MG63 (cell line): ENCODE measurements at regions not wholly inside any gene's neighbourhood (a gene's known extent, or its start where the extent isn't known, plus 50 kb on each side); places are given as distances from the start of the nearest gene placed in this dataset.

Experiments used
- DNase-seq: peaks from one replicate; pipeline ENCODE4 v3.0.0-alpha.2; 2020
- H3K27me3 ChIP-seq: fragments of 250-450 bp; sonication (Bioruptor Pico); 2 replicates; pipeline ENCODE4 v1.5.1; 2020; ENCODE audit warnings: mild to moderate bottlenecking, moderate library complexity
- H3K36me3 ChIP-seq: fragments of 250-450 bp; sonication (Bioruptor Pico); 2 replicates; pipeline ENCODE4 v1.5.1; 2020; ENCODE audit warnings: mild to moderate bottlenecking, moderate library complexity
- H3K4me3 ChIP-seq: fragments of 250-450 bp; sonication (Bioruptor Pico); 2 replicates; pipeline ENCODE4 v1.5.1; 2020; ENCODE audit warnings: mild to moderate bottlenecking, moderate library complexity
- H3K9me3 ChIP-seq: fragments of 250-450 bp; sonication (Bioruptor Pico); 2 replicates; pipeline ENCODE4 v1.5.1; 2020; ENCODE audit warnings: mild to moderate bottlenecking, moderate library complexity

- peak; percentile 71 for DNase-seq
- Histone ChIP-seq H3K4me3 (no peak overlapping the region), H3K9me3 (peaks cover 5% of the 10 kb centered on the region), H3K36me3 (no peaks in the 10 kb centered on the region), H3K27me3 (no peaks in the 10 kb centered on the region)
Observed at GRCh38 chr16:17578981-17579874, 108.5 kb upstream of the XYLT1 start.

GRCh38 chr16:17574256-17574655, 103.5 kb upstream of the XYLT1 start:
- Histone ChIP-seq H3K27me3 (no peaks in the 10 kb centered on the region), H3K4me3 (no peak overlapping the region), H3K9me3 (no peaks in the 10 kb centered on the region; the same call in 1 of the 2 replicates), H3K36me3 (no peaks in the 10 kb centered on the region)
- DNase-seq, result no peak

- DNase-seq, result no peak
Observed at GRCh38 chr16:17572145-17572544, 101.4 kb upstream of the XYLT1 start.

GRCh38 chr16:17571499-17572093, 100.8 kb upstream of the XYLT1 start:
- Histone ChIP-seq H3K4me3 (no peak overlapping the region), H3K9me3 (no peaks in the 10 kb centered on the region; the same call in 1 of the 2 replicates), H3K36me3 (no peaks in the 10 kb centered on the region), H3K27me3 (no peaks in the 10 kb centered on the region)
- DNase-seq, result peak; percentile 14

More at GRCh38 chr16:17572145-17572544, 101.4 kb upstream of the XYLT1 start:
- Histone ChIP-seq H3K9me3 (no peaks in the 10 kb centered on the region; the same call in 1 of the 2 replicates), H3K27me3 (no peaks in the 10 kb centered on the region), H3K4me3 (no peak overlapping the region), H3K36me3 (no peaks in the 10 kb centered on the region)

GRCh38 chr16:17568239-17568638, 97.5 kb upstream of the XYLT1 start:
- no peak for DNase-seq
- Histone ChIP-seq H3K4me3 (no peak overlapping the region), H3K9me3 (no peaks in the 10 kb centered on the region; the same call in 1 of the 2 replicates), H3K36me3 (no peaks in the 10 kb centered on the region), H3K27me3 (no peaks in the 10 kb centered on the region)

GRCh38 chr16:17567455-17567854, 96.7 kb upstream of the XYLT1 start:
- Histone ChIP-seq H3K36me3 (no peaks in the 10 kb centered on the region), H3K4me3 (no peak overlapping the region), H3K9me3 (no peaks in the 10 kb centered on the region; the same call in 1 of the 2 replicates), H3K27me3 (0 out of 2 replicates have a peak, but pooled peaks cover 4% of the 10 kb centered on the region)
- DNase-seq, result no peak

GRCh38 chr16:17566656-17567450, 96.1 kb upstream of the XYLT1 start:
- Histone ChIP-seq H3K36me3 (no peaks in the 10 kb centered on the region), H3K27me3 (0 out of 2 replicates have a peak, but pooled peaks cover 4% of the 10 kb centered on the region), H3K4me3 (no peak overlapping the region), H3K9me3 (no peaks in the 10 kb centered on the region; the same call in 1 of the 2 replicates)
- no peak for DNase-seq

- 0 out of 2 replicates have a peak, but pooled peaks cover 4% of the 10 kb centered on the region for H3K27me3 ChIP-seq
- no peak overlapping the region for H3K4me3 ChIP-seq
- no peaks in the 10 kb centered on the region; the same call in 1 of the 2 replicates for H3K9me3 ChIP-seq
- no peaks in the 10 kb centered on the region for H3K36me3 ChIP-seq
- no peak for DNase-seq
Observed at GRCh38 chr16:17566075-17566474, 95.3 kb upstream of the XYLT1 start.

- Histone ChIP-seq H3K9me3 (no peaks in the 10 kb centered on the region; the same call in 1 of the 2 replicates), H3K4me3 (no peak overlapping the region), H3K36me3 (no peaks in the 10 kb centered on the region), H3K27me3 (0 out of 2 replicates have a peak, but pooled peaks cover 4% of the 10 kb centered on the region)
- DNase-seq, result no peak
Observed at GRCh38 chr16:17565605-17566004, 94.8 kb upstream of the XYLT1 start.

- no peak for DNase-seq
- Histone ChIP-seq H3K36me3 (no peaks in the 10 kb centered on the region), H3K4me3 (no peak overlapping the region), H3K27me3 (0 out of 2 replicates have a peak, but pooled peaks cover 4% of the 10 kb centered on the region), H3K9me3 (no peaks in the 10 kb centered on the region; the same call in 1 of the 2 replicates)
Observed at GRCh38 chr16:17564856-17565255, 94.1 kb upstream of the XYLT1 start.

- H3K36me3 ChIP-seq, result no peaks in the 10 kb centered on the region
- H3K9me3 ChIP-seq, result no peaks in the 10 kb centered on the region
- DNase-seq, result peak; percentile 33
- H3K4me3 ChIP-seq, result no peak overlapping the region
- H3K27me3 ChIP-seq, result 0 out of 2 replicates have a peak, but pooled peaks cover 4% of the 10 kb centered on the region
Observed at GRCh38 chr16:17563323-17564091, 92.7 kb upstream of the XYLT1 start.

- no peaks in the 10 kb centered on the region for H3K36me3 ChIP-seq
- H3K4me3 ChIP-seq, result no peak overlapping the region
- 0 out of 2 replicates have a peak, but pooled peaks cover 4% of the 10 kb centered on the region for H3K27me3 ChIP-seq
- no peak for DNase-seq
- H3K9me3 ChIP-seq, result no peaks in the 10 kb centered on the region
Observed at GRCh38 chr16:17561056-17561455, 90.3 kb upstream of the XYLT1 start.

GRCh38 chr16:17560548-17560947, 89.8 kb upstream of the XYLT1 start:
- H3K9me3 ChIP-seq, result no peaks in the 10 kb centered on the region
- no peak overlapping the region for H3K4me3 ChIP-seq
- no peaks in the 10 kb centered on the region for H3K36me3 ChIP-seq
- H3K27me3 ChIP-seq, result 0 out of 2 replicates have a peak, but pooled peaks cover 4% of the 10 kb centered on the region
- DNase-seq, result no peak

- DNase-seq, result no peak
- Histone ChIP-seq H3K27me3 (0 out of 2 replicates have a peak, but pooled peaks cover 4% of the 10 kb centered on the region), H3K9me3 (no peaks in the 10 kb centered on the region), H3K4me3 (no peak overlapping the region), H3K36me3 (no peaks in the 10 kb centered on the region)
Observed at GRCh38 chr16:17559394-17559793, 88.6 kb upstream of the XYLT1 start.

GRCh38 chr16:17557949-17558348, 87.2 kb upstream of the XYLT1 start:
- H3K27me3 ChIP-seq, result 0 out of 2 replicates have a peak, but pooled peaks cover 2% of the 10 kb centered on the region
- H3K36me3 ChIP-seq, result no peaks in the 10 kb centered on the region
- no peak overlapping the region for H3K4me3 ChIP-seq
- H3K9me3 ChIP-seq, result no peaks in the 10 kb centered on the region
- DNase-seq, result no peak

GRCh38 chr16:17557480-17557879, 86.7 kb upstream of the XYLT1 start:
- Histone ChIP-seq H3K36me3 (no peaks in the 10 kb centered on the region), H3K27me3 (no peaks in the 10 kb centered on the region), H3K4me3 (no peak overlapping the region), H3K9me3 (no peaks in the 10 kb centered on the region)
- DNase-seq, result no peak
